ENCODE measurements at regions not wholly inside any gene's neighbourhood (a gene's known extent, or its start where the extent isn't known, plus 50 kb on each side); places are given as distances from the start of the nearest gene placed in this dataset.

DNA sequence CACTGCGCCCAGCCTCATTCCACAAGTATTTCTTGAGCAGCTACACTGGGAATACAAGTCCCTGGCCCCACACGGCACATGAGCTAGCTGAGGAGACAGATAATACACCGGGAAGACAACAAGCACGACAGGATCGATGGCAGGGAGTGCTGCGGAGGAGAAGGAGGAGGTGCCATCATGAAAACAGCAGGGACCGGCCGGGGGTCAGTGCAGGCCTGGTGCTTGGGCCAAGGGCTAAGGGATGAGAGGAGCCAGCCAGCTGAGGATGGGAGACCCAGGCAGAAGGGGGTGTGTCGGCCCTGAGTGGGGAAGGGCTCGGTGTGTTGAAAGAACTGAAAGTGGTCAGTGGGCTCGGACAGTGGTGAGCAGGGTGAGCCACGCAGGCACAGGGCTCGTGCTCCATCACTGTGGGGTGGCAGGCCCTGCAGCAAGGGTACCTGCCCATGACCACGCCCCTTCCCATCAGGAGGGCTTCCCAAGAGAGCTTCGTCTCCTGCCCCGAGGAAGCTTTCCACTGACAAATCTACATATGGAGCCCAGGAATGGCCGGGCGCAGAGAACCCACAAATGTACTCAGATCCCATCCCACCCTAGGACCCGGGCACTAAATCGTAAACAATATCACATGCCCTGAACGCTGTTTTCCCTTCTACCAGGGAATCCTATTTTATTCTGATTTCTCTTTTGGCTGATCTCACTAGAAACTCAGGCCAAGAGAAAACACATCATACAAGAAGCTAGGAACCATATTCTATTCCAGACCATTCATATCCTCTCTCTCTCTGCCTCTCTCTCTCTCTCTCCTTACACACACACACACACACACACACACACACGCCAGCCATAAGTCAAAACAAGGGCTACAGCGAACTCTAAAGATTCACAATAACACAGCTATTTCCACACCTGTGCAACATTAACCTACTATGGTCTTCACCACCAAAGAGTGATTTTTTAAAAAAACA lies 50.7 kb upstream of the TNRC6C start:
- no peak for DNase-seq (ENCODE audit: low read depth)

GRCh38 chr17:77908501-77908900 lies 50.0 kb upstream of the TNRC6C start:
- DNase-seq (ENCODE audit: low read depth), result no peak
